ENCODE measurements at regions not wholly inside any gene's neighbourhood (a gene's known extent, or its start where the extent isn't known, plus 50 kb on each side); places are given as distances from the start of the nearest gene placed in this dataset.

- in situ Hi-C loops (cut with HindIII; ENCODE audit: low sequenced_read_pairs), result no loop called here
Observed at GRCh38 chr4:53656421-53656981, 65.2 kb upstream of the LNX1 start.

- in situ Hi-C loops (cut with HindIII; ENCODE audit: low sequenced_read_pairs), result no loop called here
Observed at GRCh38 chr4:53654300-53654758, 63.0 kb upstream of the LNX1 start.

DNA sequence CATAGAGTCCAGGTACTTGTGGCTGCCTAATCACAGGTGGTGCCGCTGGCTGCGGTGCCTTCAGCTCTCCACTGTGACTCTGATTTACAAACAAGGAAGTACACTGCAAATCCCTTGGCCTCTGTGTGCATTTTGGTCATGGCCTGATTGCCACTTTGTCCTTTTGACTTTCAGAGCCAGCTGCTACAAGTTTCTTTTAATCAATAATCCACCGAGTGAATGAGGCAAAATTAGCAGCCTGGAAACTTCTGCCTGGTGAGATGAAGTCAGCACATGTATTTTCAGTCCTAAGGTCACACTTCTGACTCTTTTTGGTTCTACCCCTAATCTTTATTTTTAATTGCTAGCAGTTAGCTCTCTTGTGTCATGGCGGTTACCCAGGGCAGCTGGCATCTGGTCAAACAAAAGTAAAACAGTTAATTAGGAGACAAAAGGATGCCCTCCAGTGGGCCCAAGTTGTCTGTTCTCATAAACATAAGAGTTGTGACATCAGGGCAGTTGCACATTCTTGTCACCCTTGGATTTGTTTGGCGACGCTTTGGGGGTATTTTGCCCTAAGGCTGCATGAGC, 62.3 kb upstream of the LNX1 start:
- in situ Hi-C loops (cut with HindIII; ENCODE audit: low sequenced_read_pairs), result no loop called here

DNA sequence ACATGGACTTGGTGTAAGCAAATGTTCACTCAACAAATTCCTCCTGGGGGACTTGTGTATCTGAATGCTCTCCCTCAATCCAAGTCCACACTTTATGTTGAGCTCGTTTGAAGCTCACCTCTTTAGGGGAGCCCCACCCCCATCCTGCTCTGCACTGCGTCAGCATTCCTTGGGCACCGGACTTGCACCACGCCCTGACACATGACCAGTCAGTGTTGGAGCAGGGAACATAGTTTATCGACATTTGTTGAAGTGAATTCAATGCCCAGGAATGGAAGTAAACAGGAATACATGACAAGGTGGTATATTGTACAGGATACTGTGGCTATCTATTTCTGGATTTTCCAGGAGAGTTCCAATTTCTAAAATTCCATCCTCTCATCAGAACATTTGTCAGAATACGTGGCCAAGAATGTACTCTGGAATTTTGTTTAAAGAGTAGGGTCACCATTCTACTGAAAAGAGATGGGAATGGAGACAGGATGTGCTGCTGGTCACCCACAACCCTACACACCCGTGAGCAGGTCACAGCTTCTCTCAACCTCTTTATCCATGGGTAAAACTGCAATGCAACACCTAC, 60.0 kb upstream of the LNX1 start:
- in situ Hi-C loops (cut with HindIII; ENCODE audit: low sequenced_read_pairs), result no loop called here

GRCh38 chr4:53649357-53649756, 58.1 kb upstream of the LNX1 start:
- in situ Hi-C loops (cut with HindIII; ENCODE audit: low sequenced_read_pairs), result no loop called here

DNA sequence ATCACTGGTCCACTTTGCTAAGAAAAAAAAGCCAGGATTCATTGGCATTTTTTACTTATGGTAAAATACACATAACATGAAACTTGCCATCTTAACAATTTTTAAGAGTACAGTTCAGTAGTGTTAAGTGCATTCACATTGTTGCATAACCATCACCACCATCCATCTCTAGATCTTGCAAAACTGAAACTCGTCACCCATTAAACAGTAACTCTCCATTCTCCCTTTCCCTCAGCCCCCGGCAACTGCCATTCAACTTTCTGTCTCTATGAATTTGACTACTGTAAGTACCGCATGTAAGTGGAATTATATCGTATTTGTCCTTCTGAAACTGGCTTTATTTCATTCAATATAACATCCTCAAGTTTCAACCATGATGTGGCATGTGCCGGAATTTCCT, 56.3 kb upstream of the LNX1 start:
- in situ Hi-C loops (cut with HindIII; ENCODE audit: low sequenced_read_pairs), result no loop called here

DNA sequence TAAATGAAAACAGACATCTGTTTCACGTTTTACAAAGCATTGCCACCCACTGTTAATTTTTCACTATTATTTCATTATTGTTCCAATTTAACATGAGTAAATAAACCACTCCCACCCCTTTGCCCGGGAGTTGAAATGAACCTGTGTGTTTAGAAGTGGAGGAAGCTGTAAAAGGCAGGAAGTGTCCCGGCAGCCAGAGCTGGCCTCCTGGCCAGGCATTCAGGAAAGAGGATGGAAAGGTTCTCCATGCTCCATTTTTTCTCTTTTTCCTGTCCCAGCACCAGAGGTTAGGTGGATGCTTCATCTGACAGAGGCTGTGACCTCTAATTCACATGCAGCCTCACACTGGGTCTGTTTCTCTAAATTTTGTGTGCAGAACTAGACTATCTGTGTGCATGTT, 55.5 kb upstream of the LNX1 start:
- in situ Hi-C loops (cut with HindIII; ENCODE audit: low sequenced_read_pairs), result no loop called here

DNA sequence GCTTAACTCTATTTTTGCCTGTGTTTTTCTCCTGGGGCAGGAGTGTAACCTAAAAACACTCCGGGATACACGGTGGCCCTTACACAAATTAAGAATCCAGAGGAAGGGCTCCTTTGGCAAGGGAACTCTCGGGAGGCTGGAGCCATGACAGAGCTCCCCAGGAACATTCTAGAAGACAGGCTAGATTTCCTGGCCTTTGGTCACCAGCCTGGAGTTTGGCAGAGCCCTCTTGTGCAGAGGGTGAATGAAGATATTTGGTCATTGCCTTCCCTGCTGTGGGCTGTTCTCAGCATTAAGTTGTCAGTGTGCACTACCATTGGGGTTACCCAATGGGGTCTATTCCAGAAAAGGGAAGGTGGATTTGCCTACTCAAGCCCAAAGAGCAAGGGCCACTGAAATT, 53.8 kb upstream of the LNX1 start:
- in situ Hi-C loops (cut with HindIII; ENCODE audit: low sequenced_read_pairs), result no loop called here

- in situ Hi-C loops (cut with HindIII; ENCODE audit: low sequenced_read_pairs), result no loop called here
Observed at GRCh38 chr4:53644607-53645006, 53.3 kb upstream of the LNX1 start.

Data from DLD1 (cell line).